Activated CD4-positive, alpha-beta T cell treated with anti-CD3 and anti-CD28 coated beads, Interleukin-2, amount 10 ng/mL, durations not matched to agents 24 days and 14 days (primary cell): ENCODE measurements at regions not wholly inside any gene's neighbourhood (a gene's known extent, or its start where the extent isn't known, plus 50 kb on each side); places are given as distances from the start of the nearest gene placed in this dataset.
"Not testable (repeated sequence)": the region's sequence is repeated elsewhere in the genome, so short reads cannot be mapped to it uniquely, and the experiment has no call there.

Experiments used
- DNase-seq: peaks from one replicate; pipeline ENCODE4 v3.0.0; 2022
- H3K27ac Mint-ChIP-seq: one replicate; pipeline ENCODE4 v1.8.0; 2022; ENCODE audit warnings: mild to moderate bottlenecking, mixed read lengths
- H3K27me3 Mint-ChIP-seq: one replicate; pipeline ENCODE4 v1.8.0; 2022; ENCODE audit warnings: mixed read lengths
- H3K36me3 Mint-ChIP-seq: one replicate; pipeline ENCODE4 v1.8.0; 2022; ENCODE audit warnings: low read depth, mild to moderate bottlenecking, mixed read lengths
- H3K4me1 Mint-ChIP-seq: one replicate; pipeline ENCODE4 v1.8.0; 2021; ENCODE audit warnings: mixed read lengths
- H3K4me3 Mint-ChIP-seq: one replicate; pipeline ENCODE4 v1.8.0; 2022; ENCODE audit warnings: mild to moderate bottlenecking, moderate library complexity, mixed read lengths
- H3K9me3 Mint-ChIP-seq: one replicate; pipeline ENCODE4 v1.8.0; 2021; ENCODE audit warnings: mixed read lengths
- intact Hi-C: fragments of 100-400 bp; cut with micrococcal nuclease; formaldehyde crosslinking; loops from one replicate; pipeline ENCODE4 v1.15.1; 2023

GRCh38 chr3:56935811-56936210 lies 124.7 kb upstream of the SPATA12 start:
- Mint-ChIP-seq H3K36me3 (peaks cover 9% of the 10 kb centered on the region), H3K27ac (no peak overlapping the region), H3K4me1 (peaks cover 9% of the 10 kb centered on the region), H3K9me3 (peaks cover 8% of the 10 kb centered on the region), H3K4me3 (no peak overlapping the region), H3K27me3 (no peaks in the 10 kb centered on the region)
- DNase-seq, result no peak
- intact Hi-C loops, result no loop called here

- not testable (repeated sequence) for H3K27me3 Mint-ChIP-seq, H3K9me3 Mint-ChIP-seq, DNase-seq, H3K4me3 Mint-ChIP-seq, H3K27ac Mint-ChIP-seq, H3K36me3 Mint-ChIP-seq
- intact Hi-C loops, result loop anchor here (5.0 kb wide), 1 partner anchor 37 kb away; no protein-coding TSS in a partner anchor
- peaks cover 19% of the 10 kb centered on the region for H3K4me1 Mint-ChIP-seq
Measured at GRCh38 chr3:56934481-56934880, 126.0 kb upstream of the SPATA12 start.

DNA sequence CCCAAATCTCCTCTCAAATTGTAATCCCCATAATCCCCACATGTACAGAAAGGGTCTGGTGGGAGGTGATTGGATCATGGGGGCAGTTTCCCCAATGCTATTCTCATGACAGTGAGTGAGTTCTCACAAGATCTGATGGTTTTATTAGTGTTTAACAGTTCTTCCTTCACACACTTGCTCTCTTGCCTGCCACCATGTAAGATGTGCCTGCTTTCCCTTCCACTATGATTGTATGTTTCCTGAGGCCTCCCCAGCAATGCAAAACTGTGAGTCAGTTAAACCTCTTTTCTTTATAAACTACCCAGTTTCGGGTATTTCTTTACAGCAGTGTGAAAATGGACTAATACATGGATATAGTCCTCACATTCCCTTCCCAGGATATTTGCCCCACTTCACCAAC lies 126.7 kb upstream of the SPATA12 start:
- no peak for DNase-seq
- intact Hi-C loops, result loop anchor here (5.0 kb wide), 1 partner anchor 37 kb away; no protein-coding TSS in a partner anchor
- peaks cover 9% of the 10 kb centered on the region for H3K36me3 Mint-ChIP-seq
- H3K27ac Mint-ChIP-seq, result no peak overlapping the region
- peaks cover 8% of the 10 kb centered on the region for H3K9me3 Mint-ChIP-seq
- no peak overlapping the region for H3K4me3 Mint-ChIP-seq
- peaks cover 21% of the 10 kb centered on the region for H3K4me1 Mint-ChIP-seq
- no peaks in the 10 kb centered on the region for H3K27me3 Mint-ChIP-seq

- DNase-seq, result no peak
- H3K36me3 Mint-ChIP-seq, result peaks cover 9% of the 10 kb centered on the region
- H3K4me1 Mint-ChIP-seq, result peaks cover 29% of the 10 kb centered on the region
- H3K9me3 Mint-ChIP-seq, result peaks cover 8% of the 10 kb centered on the region
- H3K4me3 Mint-ChIP-seq, result no peak overlapping the region
- no peak overlapping the region for H3K27ac Mint-ChIP-seq
- intact Hi-C loops, result loop anchor here (5.0 kb wide), 1 partner anchor 36 kb away; no protein-coding TSS in a partner anchor
- no peaks in the 10 kb centered on the region for H3K27me3 Mint-ChIP-seq
Measured at GRCh38 chr3:56932866-56933265, 127.6 kb upstream of the SPATA12 start.

DNA sequence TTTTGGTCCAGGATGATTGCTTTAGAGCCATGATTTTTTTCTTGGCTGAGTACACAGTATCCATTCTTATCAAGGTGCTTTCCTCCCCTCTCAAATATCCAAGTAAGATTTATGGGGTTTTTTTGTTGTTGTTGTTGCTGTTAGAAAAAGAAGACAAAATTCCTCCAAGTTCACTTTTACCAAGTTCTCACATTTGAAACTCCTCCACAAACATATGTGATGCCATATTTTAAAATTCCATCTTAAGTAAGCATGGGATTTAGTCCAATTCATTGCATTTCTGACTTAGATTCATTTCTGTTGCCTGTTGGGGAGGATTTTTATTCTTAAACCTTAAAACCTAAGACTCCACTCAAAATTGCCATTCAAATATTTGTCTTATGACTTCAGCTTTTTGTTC lies 128.6 kb upstream of the SPATA12 start:
- Mint-ChIP-seq H3K9me3 (peaks cover 8% of the 10 kb centered on the region), H3K4me1 (peaks cover 30% of the 10 kb centered on the region), H3K27me3 (no peaks in the 10 kb centered on the region), H3K27ac (no peak overlapping the region), H3K4me3 (no peak overlapping the region), H3K36me3 (peaks cover 9% of the 10 kb centered on the region)
- intact Hi-C loops, result loop anchor here (5.0 kb wide), 1 partner anchor 35 kb away; no protein-coding TSS in a partner anchor
- no peak for DNase-seq

- Mint-ChIP-seq H3K4me1 (peaks cover 38% of the 10 kb centered on the region), H3K27me3 (no peaks in the 10 kb centered on the region), H3K36me3 (peaks cover 9% of the 10 kb centered on the region), H3K4me3 (no peak overlapping the region), H3K27ac (peak overlapping the region; percentile 62), H3K9me3 (peaks cover 8% of the 10 kb centered on the region)
- intact Hi-C loops, result loop anchor here (5.0 kb wide), 1 partner anchor 33 kb away; no protein-coding TSS in a partner anchor
- DNase-seq, result peak; percentile 61
Measured at GRCh38 chr3:56930706-56931105, 129.0 kb upstream of the ARHGEF3 start.

DNA sequence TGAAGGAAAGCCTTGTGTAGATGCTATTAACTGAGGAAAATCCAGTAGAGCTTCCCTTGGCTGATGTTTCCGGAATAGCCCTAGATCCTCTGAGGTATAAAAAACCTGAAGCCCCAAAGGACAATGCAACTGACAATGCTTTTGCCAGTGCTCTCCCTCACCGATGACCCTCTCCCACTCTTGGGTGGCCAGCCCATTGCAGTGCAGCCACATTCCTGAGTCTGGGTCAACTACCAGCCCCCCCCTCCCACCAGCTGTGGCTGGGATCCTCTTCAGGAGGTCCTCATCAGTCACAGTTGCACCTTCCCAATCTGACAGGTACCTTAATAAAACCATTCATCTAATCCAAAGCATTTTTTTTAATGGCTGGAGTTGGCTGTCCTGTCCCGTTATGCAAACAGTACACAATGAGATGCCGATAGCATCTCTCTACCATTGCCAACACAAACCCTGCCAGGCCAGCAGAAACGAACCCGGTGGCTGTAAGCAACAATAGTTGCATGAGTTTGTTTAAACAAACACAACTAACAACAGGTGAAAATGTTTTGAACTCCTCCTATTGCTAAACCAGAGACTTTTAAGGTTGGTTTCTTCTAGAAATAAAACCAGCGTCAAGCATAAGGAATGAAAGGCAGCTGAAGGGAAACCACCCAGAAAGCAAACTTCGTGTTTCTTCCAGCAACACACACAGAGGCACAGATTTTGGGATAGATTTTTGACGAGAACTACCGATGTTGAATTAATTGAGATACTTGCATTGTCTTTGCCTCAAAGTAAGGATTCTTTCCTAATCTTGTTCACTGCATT lies 128.3 kb upstream of the ARHGEF3 start:
- Mint-ChIP-seq H3K36me3 (peaks cover 9% of the 10 kb centered on the region), H3K27me3 (no peaks in the 10 kb centered on the region), H3K4me3 (no peak overlapping the region), H3K9me3 (peaks cover 8% of the 10 kb centered on the region), H3K4me1 (peaks cover 38% of the 10 kb centered on the region), H3K27ac (no peak overlapping the region)
- intact Hi-C loops, result loop anchor here (5.0 kb wide), 1 partner anchor 33 kb away; no protein-coding TSS in a partner anchor
- no peak for DNase-seq

GRCh38 chr3:56928379-56929068 lies 126.8 kb upstream of the ARHGEF3 start:
- H3K27ac Mint-ChIP-seq, result peak overlapping the region; percentile 16

DNA sequence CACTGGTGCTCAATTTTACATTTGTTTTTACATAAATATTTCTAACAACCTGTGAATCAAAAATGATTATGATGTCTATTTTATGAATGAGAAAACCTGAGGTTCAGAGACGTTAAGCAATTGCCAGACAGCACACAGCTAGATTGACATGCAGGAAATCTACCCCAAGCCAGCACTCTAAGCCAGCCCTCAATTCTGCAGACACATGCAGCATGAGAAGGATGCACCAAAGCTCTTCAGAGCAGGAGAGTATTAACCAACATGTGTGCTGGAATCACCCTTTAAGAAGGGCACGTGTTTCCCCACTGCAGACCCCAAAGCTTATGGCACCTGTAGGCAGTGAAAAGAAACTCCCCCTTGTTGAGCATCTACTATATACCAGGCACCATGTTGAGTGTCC lies 126.1 kb upstream of the ARHGEF3 start:
- H3K4me3 Mint-ChIP-seq, result no peak overlapping the region
- no peak for DNase-seq
- intact Hi-C loops, result no loop called here
- H3K27me3 Mint-ChIP-seq, result no peaks in the 10 kb centered on the region
- H3K9me3 Mint-ChIP-seq, result peaks cover 2% of the 10 kb centered on the region
- H3K27ac Mint-ChIP-seq, result no peak overlapping the region
- peaks cover 51% of the 10 kb centered on the region for H3K4me1 Mint-ChIP-seq
- H3K36me3 Mint-ChIP-seq, result peaks cover under 1% of the 10 kb centered on the region

More at GRCh38 chr3:56928379-56929068, 126.8 kb upstream of the ARHGEF3 start:
- intact Hi-C loops, result no loop called here
- H3K4me3 Mint-ChIP-seq, result no peak overlapping the region
- DNase-seq, result peak; percentile 78
- H3K9me3 Mint-ChIP-seq, result peaks cover 5% of the 10 kb centered on the region
- H3K4me1 Mint-ChIP-seq, result peaks cover 49% of the 10 kb centered on the region
- H3K27me3 Mint-ChIP-seq, result no peaks in the 10 kb centered on the region
- H3K36me3 Mint-ChIP-seq, result peaks cover 4% of the 10 kb centered on the region

DNA sequence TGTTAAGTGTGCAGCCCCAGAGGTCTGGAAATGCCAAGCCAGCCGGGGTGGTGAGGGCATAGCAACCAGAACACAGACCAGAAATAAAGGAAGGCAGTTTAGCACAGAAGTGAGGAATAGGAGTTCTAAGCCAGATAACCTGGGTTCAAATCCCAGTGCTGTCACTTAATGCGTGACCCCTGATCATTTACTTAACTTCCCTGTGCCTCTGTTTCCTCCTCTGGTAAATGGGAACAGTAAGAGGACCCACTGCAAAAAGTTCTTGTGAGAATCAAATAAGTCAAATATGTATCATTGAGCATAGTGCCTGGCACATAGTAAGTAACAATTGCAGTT lies 125.2 kb upstream of the ARHGEF3 start:
- Mint-ChIP-seq H3K36me3 (no peaks in the 10 kb centered on the region), H3K27me3 (no peaks in the 10 kb centered on the region), H3K4me1 (peaks cover 60% of the 10 kb centered on the region), H3K27ac (no peak overlapping the region), H3K4me3 (no peak overlapping the region), H3K9me3 (no peaks in the 10 kb centered on the region)
- DNase-seq, result no peak
- intact Hi-C loops, result loop anchor here (1.0 kb wide), 1 partner anchor 9 kb away; no protein-coding TSS in a partner anchor

DNA sequence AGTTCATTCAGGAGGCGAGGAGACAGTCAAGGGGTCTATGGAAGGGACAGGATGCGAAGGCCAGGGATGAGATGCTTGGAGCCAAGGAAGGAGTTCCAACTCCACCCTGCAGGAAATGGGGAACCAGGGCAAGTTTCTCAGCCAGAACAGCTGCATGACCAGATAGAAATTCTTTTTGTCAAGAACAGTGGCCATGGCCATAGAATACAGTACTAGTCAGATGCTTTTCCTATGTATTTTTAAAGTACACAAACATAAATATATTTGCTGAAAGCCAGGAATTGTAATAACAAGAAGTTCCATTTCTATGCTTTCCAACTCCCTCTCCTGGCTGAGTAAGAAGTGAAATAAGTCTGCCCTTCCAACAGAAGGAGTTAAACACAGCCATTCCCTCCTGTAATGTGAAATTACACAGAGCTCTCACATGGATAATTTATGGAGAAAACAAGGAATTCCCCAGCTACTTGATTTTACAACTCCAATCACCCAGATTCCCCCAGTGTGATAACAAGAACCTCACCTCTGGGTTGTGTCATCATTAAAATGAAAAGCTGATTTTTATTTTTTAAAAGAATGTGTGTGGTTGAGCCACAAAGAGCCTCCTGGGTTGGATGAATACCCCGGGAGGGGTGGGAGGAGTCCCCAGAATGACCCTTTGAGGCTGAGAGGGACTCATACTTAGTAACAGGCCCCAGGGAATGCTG lies 124.6 kb upstream of the ARHGEF3 start:
- Mint-ChIP-seq H3K4me3 (no peak overlapping the region), H3K9me3 (no peaks in the 10 kb centered on the region), H3K4me1 (peaks cover 66% of the 10 kb centered on the region), H3K27ac (no peak overlapping the region), H3K36me3 (no peaks in the 10 kb centered on the region), H3K27me3 (no peaks in the 10 kb centered on the region)
- intact Hi-C loops, result loop anchor here (1.0 kb wide), 1 partner anchor 8 kb away; no protein-coding TSS in a partner anchor
- DNase-seq, result no peak

DNA sequence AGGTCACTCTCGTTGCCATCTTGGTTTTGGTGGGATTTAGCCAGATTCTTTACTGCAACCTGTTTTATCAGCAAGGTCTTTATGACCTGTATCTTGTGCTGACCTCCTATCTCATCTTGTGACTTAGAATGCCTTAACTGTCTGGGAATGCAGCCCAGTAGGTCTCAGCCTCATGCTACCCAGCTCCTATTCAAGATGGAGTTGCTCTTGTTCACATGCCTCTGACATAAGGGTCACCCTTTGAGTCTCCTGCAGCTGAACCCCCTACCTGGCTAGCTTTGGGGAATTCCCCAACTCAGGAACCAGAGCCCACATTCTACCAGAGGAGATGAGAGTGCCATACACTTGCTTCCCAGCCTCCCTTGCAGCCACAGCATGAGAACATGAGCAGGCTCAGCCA lies 123.0 kb upstream of the ARHGEF3 start:
- H3K27ac Mint-ChIP-seq, result peak overlapping the region; percentile 48

GRCh38 chr3:56923526-56924224 lies 121.9 kb upstream of the ARHGEF3 start:
- DNase-seq, result peak; percentile 89
- Mint-ChIP-seq H3K4me3 (peak overlapping the region; percentile 41), H3K9me3 (no peaks in the 10 kb centered on the region), H3K36me3 (no peaks in the 10 kb centered on the region), H3K27me3 (no peaks in the 10 kb centered on the region), H3K4me1 (peaks cover 67% of the 10 kb centered on the region), H3K27ac (peak overlapping the region; percentile 77)
- intact Hi-C loops, result loop anchor here (2.0 kb wide), 1 partner anchor 19 kb away; no protein-coding TSS in a partner anchor

More for the DNA sequence above, 123.0 kb upstream of the ARHGEF3 start:
- H3K9me3 Mint-ChIP-seq, H3K27me3 Mint-ChIP-seq, H3K36me3 Mint-ChIP-seq, H3K4me3 Mint-ChIP-seq, intact Hi-C loops, DNase-seq: not testable (repeated sequence)
- peaks cover 60% of the 10 kb centered on the region for H3K4me1 Mint-ChIP-seq
